Ishikawa (cell line): ENCODE measurements at regions not wholly inside any gene's neighbourhood (a gene's known extent, or its start where the extent isn't known, plus 50 kb on each side); places are given as distances from the start of the nearest gene placed in this dataset.

Experiments
- CEBPB ChIP-seq: IDR thresholded peaks from 2 replicates; pipeline ENCODE4 v1.6.1; 2012
- CREB1 ChIP-seq: IDR thresholded peaks from 2 replicates; pipeline ENCODE4 v1.6.1; 2012; ENCODE audit warnings: low read depth
- EGR1 ChIP-seq: IDR thresholded peaks from 2 replicates; pipeline ENCODE4 v1.6.1; 2012
- EP300 ChIP-seq: IDR thresholded peaks from 2 replicates; pipeline ENCODE4 v1.6.1; 2012; ENCODE audit warnings: borderline replicate concordance
- FOXM1 ChIP-seq: IDR thresholded peaks from 2 replicates; pipeline ENCODE4 v1.6.1; 2012; ENCODE audit warnings: low read depth, borderline replicate concordance
- NFIC ChIP-seq: IDR thresholded peaks from 2 replicates; pipeline ENCODE4 v1.6.1; 2012
- RAD21 ChIP-seq: IDR thresholded peaks from 2 replicates; pipeline ENCODE4 v1.6.1; 2012; ENCODE audit warnings: low read depth
- TAF1 ChIP-seq: IDR thresholded peaks from 2 replicates; pipeline ENCODE4 v1.6.1; 2012; ENCODE audit warnings: low read depth, mild to moderate bottlenecking
- TCF12 ChIP-seq: IDR thresholded peaks from 2 replicates; pipeline ENCODE4 v1.6.1; 2012; ENCODE audit warnings: low read depth
- TEAD4 ChIP-seq: IDR thresholded peaks from 2 replicates; pipeline ENCODE4 v1.6.1; 2012
- YY1 ChIP-seq: IDR thresholded peaks from 2 replicates; pipeline ENCODE4 v1.6.1; 2012; ENCODE audit warnings: low read depth
- ZBTB7A ChIP-seq: IDR thresholded peaks from 2 replicates; pipeline ENCODE4 v1.6.1; 2012; ENCODE audit warnings: low read depth
- TF ChIP-seq, protein P1 (sequence below): IDR thresholded peaks from 2 replicates; pipeline ENCODE4 v1.6.1; 2012
- TF ChIP-seq, protein P2 (sequence below): IDR thresholded peaks from 2 replicates; pipeline ENCODE4 v1.6.1; 2012; ENCODE audit warnings: low read depth, mild to moderate bottlenecking
- TF ChIP-seq, protein P3 (sequence below): IDR thresholded peaks from 2 replicates; pipeline ENCODE4 v1.6.1; 2012

DNA sequence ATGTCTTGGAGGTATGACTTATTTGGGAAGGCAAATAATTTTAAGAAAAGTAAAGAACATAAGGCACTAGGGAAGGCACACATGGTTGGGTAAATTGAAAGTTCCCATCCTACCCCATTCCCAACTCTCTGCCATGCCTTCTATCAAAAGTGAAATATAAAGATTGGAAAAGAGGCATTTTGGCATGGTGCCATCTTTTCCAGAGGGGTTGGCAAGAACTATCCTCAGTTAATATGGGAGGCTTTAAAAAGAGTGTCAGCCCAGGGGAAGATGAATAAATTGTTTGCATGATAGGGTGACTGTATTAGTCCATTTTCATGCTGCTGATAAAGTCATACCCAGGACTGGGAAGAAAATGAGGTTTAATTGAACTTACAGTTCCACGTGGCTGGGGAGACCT, 150.8 kb upstream of the BOD1L1 start:
- TF ChIP-seq, protein P1, sequence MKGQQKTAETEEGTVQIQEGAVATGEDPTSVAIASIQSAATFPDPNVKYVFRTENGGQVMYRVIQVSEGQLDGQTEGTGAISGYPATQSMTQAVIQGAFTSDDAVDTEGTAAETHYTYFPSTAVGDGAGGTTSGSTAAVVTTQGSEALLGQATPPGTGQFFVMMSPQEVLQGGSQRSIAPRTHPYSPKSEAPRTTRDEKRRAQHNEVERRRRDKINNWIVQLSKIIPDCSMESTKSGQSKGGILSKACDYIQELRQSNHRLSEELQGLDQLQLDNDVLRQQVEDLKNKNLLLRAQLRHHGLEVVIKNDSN: no peak
- TF ChIP-seq NFIC (no peak), CREB1 (no peak), EP300 (no peak), EGR1 (no peak), RAD21 (no peak), TAF1 (no peak), YY1 (no peak), CEBPB (no peak), ZBTB7A (no peak), TEAD4 (no peak)
- TF ChIP-seq, protein P2, sequence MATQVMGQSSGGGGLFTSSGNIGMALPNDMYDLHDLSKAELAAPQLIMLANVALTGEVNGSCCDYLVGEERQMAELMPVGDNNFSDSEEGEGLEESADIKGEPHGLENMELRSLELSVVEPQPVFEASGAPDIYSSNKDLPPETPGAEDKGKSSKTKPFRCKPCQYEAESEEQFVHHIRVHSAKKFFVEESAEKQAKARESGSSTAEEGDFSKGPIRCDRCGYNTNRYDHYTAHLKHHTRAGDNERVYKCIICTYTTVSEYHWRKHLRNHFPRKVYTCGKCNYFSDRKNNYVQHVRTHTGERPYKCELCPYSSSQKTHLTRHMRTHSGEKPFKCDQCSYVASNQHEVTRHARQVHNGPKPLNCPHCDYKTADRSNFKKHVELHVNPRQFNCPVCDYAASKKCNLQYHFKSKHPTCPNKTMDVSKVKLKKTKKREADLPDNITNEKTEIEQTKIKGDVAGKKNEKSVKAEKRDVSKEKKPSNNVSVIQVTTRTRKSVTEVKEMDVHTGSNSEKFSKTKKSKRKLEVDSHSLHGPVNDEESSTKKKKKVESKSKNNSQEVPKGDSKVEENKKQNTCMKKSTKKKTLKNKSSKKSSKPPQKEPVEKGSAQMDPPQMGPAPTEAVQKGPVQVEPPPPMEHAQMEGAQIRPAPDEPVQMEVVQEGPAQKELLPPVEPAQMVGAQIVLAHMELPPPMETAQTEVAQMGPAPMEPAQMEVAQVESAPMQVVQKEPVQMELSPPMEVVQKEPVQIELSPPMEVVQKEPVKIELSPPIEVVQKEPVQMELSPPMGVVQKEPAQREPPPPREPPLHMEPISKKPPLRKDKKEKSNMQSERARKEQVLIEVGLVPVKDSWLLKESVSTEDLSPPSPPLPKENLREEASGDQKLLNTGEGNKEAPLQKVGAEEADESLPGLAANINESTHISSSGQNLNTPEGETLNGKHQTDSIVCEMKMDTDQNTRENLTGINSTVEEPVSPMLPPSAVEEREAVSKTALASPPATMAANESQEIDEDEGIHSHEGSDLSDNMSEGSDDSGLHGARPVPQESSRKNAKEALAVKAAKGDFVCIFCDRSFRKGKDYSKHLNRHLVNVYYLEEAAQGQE: no peak
- TF ChIP-seq, protein P3, sequence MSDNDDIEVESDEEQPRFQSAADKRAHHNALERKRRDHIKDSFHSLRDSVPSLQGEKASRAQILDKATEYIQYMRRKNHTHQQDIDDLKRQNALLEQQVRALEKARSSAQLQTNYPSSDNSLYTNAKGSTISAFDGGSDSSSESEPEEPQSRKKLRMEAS: no peak

DNA sequence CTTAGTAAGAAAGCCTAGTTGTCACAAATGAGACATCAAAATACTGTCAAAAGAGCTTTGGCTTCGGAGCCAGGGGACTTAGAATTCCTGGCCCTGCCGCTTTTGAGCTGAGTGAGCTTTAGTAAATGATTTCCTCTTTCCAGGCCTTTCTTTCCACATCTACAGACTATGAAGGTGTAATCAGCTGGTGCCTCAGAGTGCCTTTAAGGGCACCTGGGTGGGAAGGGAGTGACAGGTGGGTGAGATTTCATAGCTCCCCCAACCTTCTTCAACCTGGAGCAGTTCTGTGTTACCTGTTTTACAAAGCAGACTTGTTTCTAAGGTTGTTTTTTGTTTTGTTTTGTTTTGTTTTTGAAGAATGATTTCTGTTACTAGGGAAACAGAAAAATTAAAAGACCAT, 154.7 kb upstream of the BOD1L1 start:
- no peak for TF ChIP-seq FOXM1
- TF ChIP-seq, protein P1: no peak

DNA sequence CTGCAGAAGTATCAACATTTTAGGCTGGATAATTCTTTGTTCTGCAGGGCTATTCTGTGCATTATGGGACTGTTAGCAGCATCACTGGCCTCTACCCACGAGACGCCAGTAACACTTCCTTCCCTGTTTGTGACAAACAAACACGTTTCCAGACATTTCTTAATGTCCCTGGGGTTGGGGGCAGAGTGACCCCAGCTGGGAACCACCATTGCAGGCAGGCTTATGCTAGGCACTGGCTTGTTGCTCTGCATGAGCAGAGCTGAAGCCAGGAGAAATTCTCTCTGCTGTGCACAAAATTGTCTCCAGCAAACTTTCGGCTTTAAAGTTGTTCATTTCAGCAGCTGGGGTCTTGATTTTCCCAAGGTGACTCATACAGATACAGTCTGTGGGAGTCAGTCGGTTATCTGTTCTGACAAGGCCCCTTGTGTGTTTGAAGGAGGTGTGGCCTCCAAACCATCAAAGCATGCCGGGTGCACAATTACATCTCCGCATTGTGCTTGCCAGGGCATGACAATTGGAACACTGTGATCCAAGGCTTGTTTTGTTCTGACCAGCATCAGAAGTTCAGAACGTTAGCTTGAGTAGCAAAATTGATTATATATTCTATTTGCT, 156.4 kb upstream of the BOD1L1 start:
- TF ChIP-seq TCF12 (no peak), CREB1 (no peak), TEAD4 (no peak), EP300 (no peak), CEBPB (no peak), FOXM1 (no peak), NFIC (no peak), ZBTB7A (no peak), TAF1 (no peak), EGR1 (no peak), YY1 (no peak), RAD21 (no peak)
- TF ChIP-seq, protein P2: no peak
- TF ChIP-seq, protein P1: no peak
- TF ChIP-seq, protein P3: no peak

DNA sequence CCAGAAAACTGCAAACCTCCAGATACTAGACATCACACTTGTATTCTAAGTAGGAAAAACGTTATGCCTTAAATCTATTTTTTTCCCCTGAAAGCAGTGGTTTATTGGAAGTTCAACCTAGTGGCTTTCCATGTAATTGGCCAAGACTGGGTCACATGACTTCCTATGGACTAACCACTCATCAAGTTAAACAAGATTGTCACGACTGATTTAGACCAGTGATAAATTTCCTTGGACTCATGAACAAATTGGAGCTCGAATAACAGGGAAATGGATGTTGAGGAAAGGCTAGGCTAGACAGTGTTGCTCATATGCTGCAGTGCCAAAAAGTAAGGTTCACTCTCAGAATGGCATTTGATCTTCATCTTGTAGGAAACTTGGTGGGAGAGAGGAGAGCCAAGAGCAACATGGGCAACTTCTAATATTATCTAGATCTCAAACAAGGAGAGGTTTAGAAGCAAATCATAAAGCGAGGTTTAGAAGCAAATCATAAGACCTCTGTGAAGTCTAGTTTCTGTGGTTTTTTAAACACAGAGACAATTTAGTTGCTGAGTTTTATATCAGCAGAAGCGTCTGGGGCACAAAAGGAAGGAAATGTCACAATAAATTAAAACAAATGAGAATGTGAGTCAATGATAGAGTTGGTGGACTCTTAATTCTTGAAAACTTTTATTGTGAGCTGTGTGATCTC, 165.6 kb upstream of the BOD1L1 start:
- TF ChIP-seq ZBTB7A (no peak), EP300 (no peak), EGR1 (no peak), TCF12 (no peak), FOXM1 (no peak), YY1 (no peak)

DNA sequence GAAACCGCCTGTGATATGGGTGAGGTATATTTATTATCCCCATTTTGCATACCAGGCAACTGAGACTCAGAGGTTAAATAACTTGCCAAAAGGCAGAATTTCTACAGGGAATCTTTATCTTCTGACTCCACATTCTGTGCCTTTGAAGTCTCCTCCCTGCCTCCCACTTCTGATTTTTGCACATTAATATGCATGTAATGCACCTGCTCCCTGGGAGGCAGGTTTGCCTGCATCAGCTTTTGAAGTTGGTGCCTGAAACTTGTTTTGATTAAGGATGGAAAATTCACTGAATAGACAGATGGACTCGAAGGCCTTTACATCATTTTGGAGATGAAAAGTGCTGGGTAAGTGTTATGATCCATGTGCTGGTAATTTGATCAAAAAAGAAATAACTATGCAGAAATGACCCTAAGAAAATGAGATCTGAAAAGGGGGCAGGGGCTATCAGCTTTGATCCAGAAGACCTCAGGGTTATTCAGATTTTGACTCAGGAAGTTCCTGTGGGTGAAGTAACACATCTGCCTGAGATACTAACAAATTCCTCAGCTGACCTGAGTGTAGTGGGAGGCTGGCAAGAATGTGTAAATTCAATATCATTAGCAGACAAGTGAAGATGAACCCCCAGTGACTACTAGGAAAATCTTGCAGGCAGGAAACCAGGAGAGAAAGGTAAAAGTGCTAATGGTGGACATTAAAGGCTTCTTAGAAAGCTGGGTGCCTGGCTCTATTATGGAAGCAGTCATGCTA, 167.5 kb upstream of the BOD1L1 start:
- TF ChIP-seq FOXM1 (no peak), ZBTB7A (no peak), TCF12 (no peak), EGR1 (no peak), TEAD4 (no peak), CEBPB (no peak), NFIC (no peak), CREB1 (no peak), YY1 (no peak), EP300 (no peak), TAF1 (no peak), RAD21 (no peak)
- TF ChIP-seq, protein P3: no peak
- TF ChIP-seq, protein P1: no peak
- TF ChIP-seq, protein P2: no peak
